A673 (cell line): ENCODE measurements at regions not wholly inside any gene's neighbourhood (a gene's known extent, or its start where the extent isn't known, plus 50 kb on each side); places are given as distances from the start of the nearest gene placed in this dataset.

Experiments used
- EZH2 ChIP-seq: fragments of 200-600 bp; sonication (generic); IDR thresholded peaks from 2 replicates; pipeline ENCODE4 v1.6.1; 2017; ENCODE audit warnings: borderline replicate concordance, low read depth, mild to moderate bottlenecking, mixed read lengths, antibody characterized with exemption, low read length; ENCODE audit not compliant: poor library complexity, severe bottlenecking
- TF ChIP-seq, protein P1 (sequence below): fragments of 300-800, 200-600 bp; sonication (generic); conservative IDR thresholded peaks from 2 replicates; pipeline ENCODE4 v1.5.1; 2017; ENCODE audit warnings: low read depth, mild to moderate bottlenecking, antibody characterized with exemption, low read length, moderate library complexity, mixed read lengths

GRCh38 chr4:41423117-41423516 lies 114.8 kb upstream of the LIMCH1 start:
- no peak for TF ChIP-seq EZH2
- TF ChIP-seq, protein P1, sequence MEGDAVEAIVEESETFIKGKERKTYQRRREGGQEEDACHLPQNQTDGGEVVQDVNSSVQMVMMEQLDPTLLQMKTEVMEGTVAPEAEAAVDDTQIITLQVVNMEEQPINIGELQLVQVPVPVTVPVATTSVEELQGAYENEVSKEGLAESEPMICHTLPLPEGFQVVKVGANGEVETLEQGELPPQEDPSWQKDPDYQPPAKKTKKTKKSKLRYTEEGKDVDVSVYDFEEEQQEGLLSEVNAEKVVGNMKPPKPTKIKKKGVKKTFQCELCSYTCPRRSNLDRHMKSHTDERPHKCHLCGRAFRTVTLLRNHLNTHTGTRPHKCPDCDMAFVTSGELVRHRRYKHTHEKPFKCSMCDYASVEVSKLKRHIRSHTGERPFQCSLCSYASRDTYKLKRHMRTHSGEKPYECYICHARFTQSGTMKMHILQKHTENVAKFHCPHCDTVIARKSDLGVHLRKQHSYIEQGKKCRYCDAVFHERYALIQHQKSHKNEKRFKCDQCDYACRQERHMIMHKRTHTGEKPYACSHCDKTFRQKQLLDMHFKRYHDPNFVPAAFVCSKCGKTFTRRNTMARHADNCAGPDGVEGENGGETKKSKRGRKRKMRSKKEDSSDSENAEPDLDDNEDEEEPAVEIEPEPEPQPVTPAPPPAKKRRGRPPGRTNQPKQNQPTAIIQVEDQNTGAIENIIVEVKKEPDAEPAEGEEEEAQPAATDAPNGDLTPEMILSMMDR = no peak
